Calu3 (cell line): ENCODE measurements at regions not wholly inside any gene's neighbourhood (a gene's known extent, or its start where the extent isn't known, plus 50 kb on each side); places are given as distances from the start of the nearest gene placed in this dataset.

Experiments used
- BruUV-seq: library from RNA; stranded (reverse); fragments of 400-500 nt; replicated peaks from 2 replicates; lab custom pipeline; 2021; lab: Mats Ljungman, UMichigan
- CTCF ChIA-PET: fragments of 300-600 bp; sonication (Branson Sonifier 250); formaldehyde crosslinking; loops from one replicate; lab custom pipeline; 2022; ENCODE audit warnings: antibody characterized with exemption; lab: Charles Lee
- DNase-seq: peaks from one replicate; pipeline ENCODE4 v3.0.0; 2022
- H3K27ac Mint-ChIP-seq: one replicate; pipeline ENCODE4 v1.8.0; 2022; ENCODE audit warnings: mixed read lengths; ENCODE audit not compliant: unreplicated experiment
- H3K27me3 Mint-ChIP-seq: one replicate; pipeline ENCODE4 v1.8.0; 2022; ENCODE audit warnings: mixed read lengths; ENCODE audit not compliant: unreplicated experiment
- H3K36me3 Mint-ChIP-seq: one replicate; pipeline ENCODE4 v1.8.0; 2022; ENCODE audit warnings: mild to moderate bottlenecking, moderate library complexity, mixed read lengths; ENCODE audit not compliant: insufficient read depth, unreplicated experiment
- H3K4me1 Mint-ChIP-seq: one replicate; pipeline ENCODE4 v1.8.0; 2022; ENCODE audit warnings: mild to moderate bottlenecking, low read depth, mixed read lengths; ENCODE audit not compliant: unreplicated experiment
- H3K4me3 Mint-ChIP-seq: one replicate; pipeline ENCODE4 v1.8.0; 2022; ENCODE audit warnings: mild to moderate bottlenecking, low read depth, moderate library complexity, mixed read lengths; ENCODE audit not compliant: unreplicated experiment
- H3K9me3 Mint-ChIP-seq: one replicate; pipeline ENCODE4 v1.8.0; 2022; ENCODE audit warnings: low read depth, mixed read lengths; ENCODE audit not compliant: unreplicated experiment
- CTCF ChIP-seq: fragments of 200-600 bp; IDR thresholded peaks from one replicate; pipeline ENCODE4 v1.8.0; 2022; ENCODE audit warnings: antibody characterized with exemption; ENCODE audit not compliant: unreplicated experiment
- intact Hi-C: fragments of 100-400 bp; cut with micrococcal nuclease; formaldehyde crosslinking; loops from one replicate; pipeline ENCODE4 v1.10.0; 2022; ENCODE audit not compliant: unreplicated experiment

- CTCF ChIA-PET, result no interaction called here
- H3K9me3 Mint-ChIP-seq, result peaks cover 9% of the 10 kb centered on the region
- H3K27ac Mint-ChIP-seq, result no peak overlapping the region
- no peaks in the 10 kb centered on the region for H3K27me3 Mint-ChIP-seq
- no peak overlapping the region for H3K4me3 Mint-ChIP-seq
- intact Hi-C loops, result no loop called here
- no TSS peak for BruUV-seq
- H3K4me1 Mint-ChIP-seq, result no peaks in the 10 kb centered on the region
- H3K36me3 Mint-ChIP-seq, result no peaks in the 10 kb centered on the region
- TF ChIP-seq CTCF, result no peak
- no peak for DNase-seq
Observed at GRCh38 chr9:102779356-102779755, 215.8 kb upstream of the CYLC2 start.

GRCh38 chr9:102778746-102779145, 216.4 kb upstream of the CYLC2 start:
- no peak overlapping the region for H3K27ac Mint-ChIP-seq
- BruUV-seq, result no TSS peak
- no peaks in the 10 kb centered on the region for H3K4me1 Mint-ChIP-seq
- H3K36me3 Mint-ChIP-seq, result no peaks in the 10 kb centered on the region
- H3K4me3 Mint-ChIP-seq, result no peak overlapping the region
- DNase-seq, result no peak
- intact Hi-C loops, result no loop called here
- no peaks in the 10 kb centered on the region for H3K27me3 Mint-ChIP-seq
- no peak for TF ChIP-seq CTCF
- peaks cover 9% of the 10 kb centered on the region for H3K9me3 Mint-ChIP-seq
- CTCF ChIA-PET, result no interaction called here

GRCh38 chr9:102770704-102771103, 224.4 kb upstream of the CYLC2 start:
- BruUV-seq, result no TSS peak
- CTCF ChIA-PET, result no interaction called here
- Mint-ChIP-seq H3K4me1 (no peaks in the 10 kb centered on the region), H3K36me3 (no peaks in the 10 kb centered on the region), H3K4me3 (no peak overlapping the region), H3K9me3 (peaks cover 1% of the 10 kb centered on the region), H3K27me3 (no peaks in the 10 kb centered on the region), H3K27ac (no peak overlapping the region)
- no peak for TF ChIP-seq CTCF
- intact Hi-C loops, result no loop called here
- no peak for DNase-seq

- CTCF ChIA-PET, result no interaction called here
- no peak overlapping the region for H3K27ac Mint-ChIP-seq
- no peak for DNase-seq
- peaks cover 2% of the 10 kb centered on the region for H3K9me3 Mint-ChIP-seq
- H3K27me3 Mint-ChIP-seq, result no peaks in the 10 kb centered on the region
- no TSS peak for BruUV-seq
- no peaks in the 10 kb centered on the region for H3K36me3 Mint-ChIP-seq
- H3K4me3 Mint-ChIP-seq, result no peak overlapping the region
- no peak for TF ChIP-seq CTCF
- H3K4me1 Mint-ChIP-seq, result no peaks in the 10 kb centered on the region
- intact Hi-C loops, result no loop called here
Observed at GRCh38 chr9:102769307-102769706, 225.8 kb upstream of the CYLC2 start.
